ENCODE measurements at regions not wholly inside any gene's neighbourhood (a gene's known extent, or its start where the extent isn't known, plus 50 kb on each side); places are given as distances from the start of the nearest gene placed in this dataset.
"Not testable (repeated sequence)": the region's sequence is repeated elsewhere in the genome, so short reads cannot be mapped to it uniquely, and the experiment has no call there.

DNA sequence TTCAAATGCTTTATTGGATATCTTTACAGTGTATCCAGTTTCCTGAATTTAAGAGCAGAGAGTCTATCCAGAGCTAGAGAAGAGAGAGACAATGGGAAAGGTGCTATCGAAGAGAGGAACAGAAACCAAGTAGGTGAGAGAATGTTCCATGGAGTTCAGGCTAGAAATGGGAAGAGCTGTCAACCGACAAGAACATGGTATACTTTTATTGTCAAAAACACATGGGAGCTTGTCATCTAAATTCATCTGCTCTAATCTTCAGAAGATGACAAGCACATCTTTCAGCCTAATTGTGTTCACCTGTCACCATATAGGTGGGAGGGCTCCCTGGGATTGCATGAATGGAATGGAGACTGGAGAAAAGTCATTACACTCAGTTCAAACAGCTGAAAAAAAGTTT lies 690.4 kb upstream of the LRATD1 start:
- no peak for DNase-seq

DNA sequence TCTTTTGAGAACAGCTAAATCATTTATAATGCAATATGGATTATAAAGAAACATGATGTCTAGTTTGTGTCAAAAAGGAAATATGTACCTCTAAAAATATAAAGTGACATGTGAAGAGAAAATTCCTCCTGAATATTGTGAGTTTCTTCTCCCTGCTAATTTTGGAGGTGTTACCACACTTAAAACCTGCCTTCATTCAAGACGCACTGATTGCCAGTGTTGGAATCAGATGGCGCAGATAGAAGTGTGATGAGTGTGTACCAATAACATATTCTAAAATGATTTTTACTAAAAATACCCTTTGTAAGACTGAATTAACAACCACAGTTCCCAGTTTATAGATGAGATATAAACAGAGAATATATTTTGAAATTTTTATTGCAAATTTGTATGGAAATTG lies 681.8 kb upstream of the LRATD1 start:
- no peak for DNase-seq

DNA sequence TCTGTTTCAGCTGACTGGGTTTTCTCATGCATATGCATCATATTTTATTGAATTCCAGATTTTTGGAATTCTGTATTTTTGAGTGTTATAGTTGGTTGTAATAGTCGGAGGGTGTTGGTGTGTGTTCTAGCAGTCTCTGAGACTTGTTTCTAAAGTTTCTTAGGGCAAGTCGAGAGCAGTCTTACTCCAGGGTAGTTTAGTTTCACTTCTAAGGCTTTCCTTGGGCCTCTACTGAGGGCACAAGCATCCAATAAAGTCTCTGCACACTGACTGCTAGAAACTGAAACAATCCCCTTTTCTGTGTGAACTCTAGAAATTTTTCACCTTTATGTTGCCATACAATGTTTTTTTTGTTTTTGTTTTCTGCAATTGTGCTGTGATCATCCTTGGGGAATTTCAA lies 663.7 kb upstream of the LRATD1 start:
- no peak for DNase-seq

DNA sequence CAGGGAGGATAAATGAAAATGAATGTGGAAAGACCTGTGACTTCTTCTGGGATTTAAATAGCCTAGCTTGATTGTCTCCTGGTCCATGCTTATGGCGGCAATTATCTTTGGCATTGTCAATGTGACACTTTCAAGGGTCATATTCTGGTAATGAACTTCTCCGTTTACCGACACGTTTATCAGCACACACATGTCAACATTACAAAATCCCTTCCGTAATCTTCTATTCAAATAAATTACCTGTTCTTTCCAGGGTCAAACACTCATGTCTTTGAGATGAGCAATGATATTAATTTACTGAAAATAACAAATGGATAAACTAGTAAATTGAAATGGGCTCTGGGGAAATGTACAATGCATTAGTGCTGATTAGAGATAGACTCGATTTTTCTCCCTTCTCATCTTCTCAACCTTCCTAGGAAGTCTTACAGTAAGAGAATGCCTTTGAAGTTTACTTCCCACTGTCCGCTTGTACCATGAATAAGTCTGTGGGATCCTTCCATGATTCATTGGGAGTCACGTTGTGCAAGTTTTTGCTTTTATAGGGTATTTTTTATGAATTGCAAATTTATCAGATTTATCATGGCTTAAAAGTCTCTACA lies 646.3 kb upstream of the LRATD1 start:
- DNase-seq: no peak

DNA sequence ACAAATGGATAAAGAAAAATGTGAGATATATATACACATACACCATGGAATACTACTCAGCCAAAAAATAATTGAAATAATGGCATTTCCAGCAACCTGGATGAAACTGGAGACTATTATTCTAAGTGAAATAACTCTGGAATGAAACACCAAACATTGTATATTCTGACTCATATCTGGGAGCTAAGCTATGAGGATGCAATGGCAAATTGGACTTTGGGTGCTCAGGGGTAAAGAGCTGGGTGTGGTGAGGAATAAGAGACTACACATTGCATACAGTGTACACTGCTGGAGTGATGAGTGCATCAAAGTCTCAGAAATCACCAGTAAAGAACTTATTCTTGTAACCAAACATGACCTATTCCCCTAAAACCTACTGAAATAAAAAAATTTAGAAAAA lies 636.0 kb upstream of the LRATD1 start:
- DNase-seq: no peak

DNA sequence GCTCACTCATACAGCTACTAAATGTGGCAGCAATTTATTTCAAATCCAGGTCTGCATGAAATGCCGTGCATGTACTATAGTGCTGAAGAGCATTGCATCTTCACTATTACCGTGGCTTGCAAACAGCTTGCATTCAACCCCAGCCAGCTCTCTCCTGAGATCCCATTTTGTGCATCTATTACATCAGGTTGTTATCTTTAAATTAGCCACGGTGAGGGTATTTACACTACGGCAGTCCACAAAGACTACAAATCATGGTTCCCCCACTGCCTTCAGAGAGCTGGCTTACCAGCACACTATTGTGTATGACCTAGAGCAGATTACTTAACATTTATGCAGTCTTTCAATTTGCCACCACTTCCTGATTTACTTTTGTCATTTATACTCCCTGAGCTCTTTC lies 621.3 kb upstream of the LRATD1 start:
- no peak for DNase-seq

DNA sequence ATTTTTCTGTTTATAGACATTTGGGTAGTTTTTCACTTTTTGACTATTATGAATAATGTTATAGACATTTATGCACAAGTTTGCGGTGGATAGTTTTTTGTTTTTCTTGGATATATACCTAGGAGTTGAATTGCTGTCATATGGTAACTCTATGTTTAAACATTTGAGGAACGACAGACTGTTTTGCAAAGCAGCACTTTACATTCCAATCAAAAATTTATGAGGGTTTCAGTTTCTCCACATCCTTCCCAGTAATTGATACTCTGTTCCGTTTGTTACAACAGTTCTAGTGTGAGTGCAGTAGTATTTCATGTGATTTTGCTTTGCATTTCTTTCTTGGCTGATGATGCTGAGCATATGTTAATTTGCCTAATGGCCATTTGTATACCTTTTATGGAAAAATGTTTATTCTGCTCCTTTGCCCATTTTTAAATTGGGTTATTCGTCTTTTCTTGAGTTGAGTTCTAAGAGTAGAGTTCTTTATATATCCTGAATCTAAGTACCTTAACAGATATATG lies 617.3 kb upstream of the LRATD1 start:
- DNase-seq: no peak

DNA sequence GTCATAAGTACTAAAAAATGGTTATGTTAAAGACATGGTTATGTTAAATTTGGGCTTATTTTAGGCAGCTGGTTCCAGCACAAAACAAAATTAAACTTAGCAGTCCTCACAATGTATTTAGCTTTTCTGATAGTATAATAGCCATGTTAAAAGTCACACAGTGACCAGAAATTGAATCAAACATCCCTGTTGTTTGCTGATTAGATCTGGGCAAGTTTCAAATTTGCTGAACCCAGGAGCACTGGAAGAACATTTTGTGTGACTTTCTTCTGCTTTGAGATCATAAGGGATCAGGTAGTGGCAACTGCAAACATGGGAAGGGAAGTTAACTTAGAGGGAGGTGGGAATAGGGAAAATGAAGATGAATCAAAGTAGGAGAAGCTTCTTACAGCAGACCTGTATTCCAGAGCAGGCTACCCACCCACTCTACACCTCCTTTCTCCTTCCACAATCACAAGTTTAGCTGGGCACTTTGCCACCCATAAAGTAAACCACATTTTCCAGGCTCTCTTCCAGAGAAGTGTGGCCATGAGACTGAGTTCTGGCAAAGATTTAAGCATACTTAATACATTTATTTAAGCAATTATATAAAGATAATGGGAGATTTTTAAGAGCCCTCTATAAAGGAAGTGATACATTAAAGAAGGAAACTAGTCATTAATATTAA lies 616.1 kb upstream of the LRATD1 start:
- DNase-seq: no peak

DNA sequence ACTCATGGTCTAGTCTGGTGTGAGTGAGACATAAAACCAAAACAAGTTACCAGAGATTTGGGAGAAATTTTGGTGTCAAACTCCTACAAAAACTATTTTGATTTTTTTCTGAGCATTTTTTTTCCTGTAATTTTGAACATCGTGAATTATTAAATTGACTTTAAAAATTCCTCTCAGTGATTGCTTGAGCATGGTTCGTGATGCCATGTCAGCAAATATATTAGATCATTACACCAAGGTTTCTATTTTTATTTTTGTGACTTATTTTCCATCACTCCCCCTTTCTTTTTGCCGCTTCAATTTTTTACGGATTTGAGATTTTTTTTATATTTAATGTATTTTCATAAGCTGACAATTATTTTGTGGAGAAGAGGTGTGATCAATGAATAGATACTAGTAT lies 613.9 kb upstream of the LRATD1 start:
- DNase-seq: no peak

DNA sequence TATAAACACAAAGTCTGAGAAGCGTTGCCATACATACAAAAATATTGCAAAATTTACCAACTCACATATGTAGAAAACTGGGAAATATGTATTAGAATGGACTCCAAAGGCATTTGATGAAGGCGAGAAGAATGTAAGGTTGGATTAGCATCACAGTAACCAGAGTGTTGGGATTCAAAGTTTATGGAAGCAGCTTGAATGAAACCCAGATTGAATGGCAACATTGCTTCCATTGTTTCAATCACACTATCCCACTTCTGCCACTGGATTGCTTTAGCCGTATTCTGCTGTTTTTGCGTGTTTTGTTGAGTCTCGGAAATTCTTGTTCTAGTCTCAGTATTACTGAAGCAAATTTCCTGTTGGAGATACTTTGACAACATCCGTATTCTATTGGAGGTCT lies 609.0 kb upstream of the LRATD1 start:
- DNase-seq: no peak

DNA sequence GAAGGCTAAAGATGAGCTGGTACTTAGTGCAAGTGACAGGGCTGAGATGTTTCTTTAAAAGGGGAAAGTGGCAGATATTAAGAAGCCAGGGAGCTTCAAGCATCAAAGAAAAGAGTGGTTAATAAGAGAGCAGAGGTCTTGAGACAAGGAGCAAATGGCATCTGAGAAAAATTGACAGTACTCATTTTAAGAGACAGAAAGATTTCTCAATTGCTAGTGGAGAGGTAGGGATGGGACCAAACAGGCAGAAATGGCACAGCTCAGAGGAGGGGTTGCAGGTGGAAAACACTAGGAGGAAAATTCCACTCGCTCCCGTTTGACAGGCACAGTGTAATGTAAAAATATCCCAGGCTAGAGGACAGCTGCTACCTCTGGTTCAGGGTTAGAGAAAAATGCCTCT lies 593.4 kb upstream of the LRATD1 start:
- no peak for DNase-seq

DNA sequence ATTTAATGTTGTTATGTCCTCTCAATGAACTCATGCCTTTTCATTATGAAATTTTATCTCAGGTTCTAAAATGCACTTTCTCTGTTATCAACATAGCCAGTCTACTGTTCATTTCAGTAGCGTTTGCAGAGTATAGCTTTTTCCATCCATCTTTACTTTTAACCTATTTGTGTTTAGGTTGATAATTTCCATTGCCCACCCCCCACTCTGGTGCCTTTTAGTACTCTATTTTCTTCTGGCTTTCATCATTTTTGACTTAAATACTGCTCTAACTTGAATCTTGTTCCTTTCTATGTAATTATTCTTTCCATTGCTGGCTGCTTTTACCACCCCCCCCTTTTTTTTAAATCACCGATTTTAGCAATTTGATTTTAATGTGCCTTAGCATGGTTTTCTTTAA lies 585.0 kb upstream of the LRATD1 start:
- DNase-seq: no peak

DNA sequence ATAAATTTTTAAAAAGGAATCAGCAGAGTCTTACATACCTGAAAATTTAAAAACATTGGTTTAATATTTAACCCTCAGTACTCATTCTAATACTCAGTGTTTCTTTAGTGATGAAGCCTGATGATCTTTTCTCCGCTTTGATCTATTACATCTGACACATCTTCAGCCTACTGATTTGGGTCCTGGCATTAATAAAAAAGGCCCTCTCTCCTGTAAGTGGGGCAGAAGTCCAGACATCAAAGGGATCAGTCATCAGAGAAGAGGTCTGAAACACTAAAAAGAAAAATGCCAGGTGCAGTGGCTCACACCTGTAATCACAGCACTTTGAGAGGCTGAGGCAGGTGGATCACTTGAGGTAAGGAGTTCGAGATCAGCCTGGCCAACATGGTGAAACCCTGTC lies 581.1 kb upstream of the LRATD1 start:
- DNase-seq: no peak

DNA sequence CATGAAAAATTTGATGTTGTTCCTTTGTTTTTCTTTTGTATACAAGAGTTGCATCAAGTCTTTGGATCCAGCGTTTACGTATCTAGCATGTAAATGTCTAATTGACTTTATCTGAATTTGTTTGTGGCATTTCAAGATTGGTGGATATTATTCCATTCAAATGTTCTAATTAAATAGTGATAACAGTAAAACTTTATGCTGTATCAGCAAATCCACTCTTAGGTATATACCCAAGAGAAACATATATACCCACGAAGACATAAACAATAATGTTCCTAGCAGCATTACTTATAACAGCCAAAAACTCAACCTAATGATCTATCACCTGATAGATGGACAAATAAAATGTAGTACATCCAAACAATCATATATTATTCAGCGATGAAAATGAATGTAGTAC lies 579.4 kb upstream of the LRATD1 start:
- DNase-seq: no peak

DNA sequence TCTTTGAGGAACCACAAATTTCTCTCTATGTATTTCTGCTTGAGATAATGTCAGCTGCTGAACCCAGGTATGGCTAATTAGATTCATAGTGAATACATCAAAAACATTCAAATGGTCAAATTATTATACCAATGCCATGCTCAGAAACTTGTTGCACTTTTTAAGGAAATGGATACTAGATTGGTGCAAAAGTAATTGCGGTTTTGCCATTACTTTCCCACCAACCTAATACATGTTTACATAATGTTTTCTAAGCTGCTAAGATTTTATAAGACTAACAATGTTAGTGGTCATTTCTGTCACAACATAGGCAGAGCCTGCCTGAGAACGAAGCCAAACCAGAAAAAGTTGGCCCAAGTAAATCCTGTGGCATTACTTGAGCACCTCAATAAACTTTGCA lies 568.2 kb upstream of the LRATD1 start:
- no peak for DNase-seq

DNA sequence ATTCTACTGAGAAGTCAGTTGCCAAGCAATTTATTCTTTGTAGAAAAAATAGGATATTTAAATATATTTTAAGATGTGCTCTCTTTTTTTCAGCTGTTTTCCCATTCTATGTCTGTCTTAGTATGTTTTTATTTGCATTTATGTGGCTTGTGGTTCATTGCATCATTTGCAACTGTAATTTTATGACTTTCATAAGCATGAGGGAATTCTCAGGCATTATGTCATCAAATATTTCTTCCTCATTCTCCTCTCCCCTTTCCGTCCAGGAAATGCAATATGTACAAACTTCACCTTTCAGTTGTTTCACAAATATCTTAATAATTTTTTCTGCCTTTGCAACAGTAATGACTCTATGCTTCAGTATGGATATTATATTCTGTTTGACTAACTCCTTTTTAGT lies 560.2 kb upstream of the LRATD1 start:
- no peak for DNase-seq

DNA sequence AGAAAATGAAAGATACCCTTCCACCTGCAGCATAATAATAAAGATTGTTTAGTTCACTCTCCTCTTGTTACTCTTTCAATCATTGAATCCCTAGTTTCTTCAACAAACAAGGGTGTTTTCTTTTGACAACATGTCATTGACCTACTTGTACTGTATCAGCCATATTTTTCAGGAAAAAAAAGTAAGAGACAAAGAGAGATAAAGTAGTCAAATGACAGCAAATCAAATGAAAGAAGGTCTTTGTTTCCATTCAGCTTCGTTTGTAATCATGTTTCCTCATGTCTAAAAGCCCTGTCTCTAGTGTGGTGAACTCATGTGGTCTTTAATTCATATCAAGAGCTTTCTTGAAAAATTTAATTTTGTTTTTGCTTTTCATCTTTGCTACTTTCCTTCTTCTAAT lies 557.8 kb upstream of the LRATD1 start:
- DNase-seq: no peak

DNA sequence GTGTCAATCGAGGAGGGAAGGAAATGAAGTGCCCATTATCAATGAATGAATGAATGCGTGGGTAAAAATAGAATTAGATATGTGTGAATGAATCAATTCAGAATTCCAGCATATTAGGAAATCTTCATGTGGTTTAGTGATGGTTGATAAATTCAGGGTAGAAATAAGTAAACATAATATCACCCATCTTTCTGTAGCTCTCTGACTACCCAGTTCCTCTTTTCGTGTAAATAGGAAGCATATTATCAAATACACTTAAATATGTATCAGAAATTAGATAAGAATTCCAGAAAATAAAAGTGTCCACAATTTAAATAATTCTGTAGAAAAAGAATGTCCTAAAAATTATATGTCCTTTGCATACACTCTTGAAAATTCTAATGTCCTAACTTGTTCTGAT lies 552.9 kb upstream of the LRATD1 start:
- DNase-seq: no peak

DNA sequence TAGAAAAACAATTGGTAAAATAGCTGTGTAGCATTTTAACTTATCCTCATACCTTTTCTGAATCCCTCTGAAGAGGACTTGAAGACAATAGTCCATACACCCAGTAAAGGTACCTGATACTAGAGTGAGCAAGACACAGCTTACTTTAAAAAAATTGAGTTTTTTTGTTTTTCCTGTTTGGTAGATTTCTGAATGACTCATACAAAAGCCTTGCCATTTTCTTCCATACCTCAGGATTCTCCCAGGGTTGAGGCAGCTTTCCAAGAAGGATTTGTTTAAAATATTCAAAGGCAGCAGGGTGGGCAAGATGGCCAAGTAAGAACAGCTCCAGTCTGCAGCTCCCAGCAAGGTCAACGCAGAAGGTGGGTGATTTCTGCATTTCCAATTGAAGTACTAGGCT lies 551.0 kb upstream of the LRATD1 start:
- no peak for DNase-seq

DNA sequence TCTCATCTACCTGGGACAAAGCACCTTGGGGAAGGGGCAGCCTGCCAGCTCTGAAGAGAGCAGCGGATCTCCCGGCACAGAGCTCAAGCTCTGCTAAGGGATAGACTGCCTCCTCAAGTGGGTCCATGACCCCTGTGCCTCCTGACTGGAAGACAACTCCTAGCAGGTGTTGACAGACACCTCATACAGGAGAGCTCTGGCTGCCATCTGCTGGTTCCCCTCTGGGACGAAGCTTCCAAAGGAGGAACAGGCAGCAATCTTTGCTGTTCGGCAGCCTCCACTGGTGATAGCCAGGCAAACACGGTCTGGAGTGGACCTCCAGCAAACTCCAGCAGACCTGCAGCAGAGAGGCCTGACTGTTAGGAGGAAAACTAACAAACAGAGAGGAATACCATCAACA lies 549.9 kb upstream of the LRATD1 start:
- no peak for DNase-seq

DNA sequence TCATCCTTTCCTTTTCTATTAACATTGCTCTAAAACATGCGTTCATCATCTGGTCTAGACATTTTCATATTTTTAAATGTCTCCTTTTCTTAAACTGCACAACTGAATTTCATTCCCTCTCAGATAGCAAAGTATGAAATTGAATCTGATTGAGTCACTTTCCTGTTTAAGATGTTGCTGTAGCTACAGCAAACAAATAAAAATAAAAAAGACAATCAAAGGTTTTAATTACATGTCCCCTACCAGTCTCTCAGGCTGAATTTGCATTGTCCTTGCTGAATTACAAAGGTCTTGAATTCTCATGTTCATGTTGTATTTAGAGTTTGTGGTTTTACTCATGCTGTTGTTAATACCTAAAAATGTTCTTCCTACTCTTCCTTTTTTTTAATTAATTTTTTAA lies 537.9 kb upstream of the LRATD1 start:
- no peak for DNase-seq

DNA sequence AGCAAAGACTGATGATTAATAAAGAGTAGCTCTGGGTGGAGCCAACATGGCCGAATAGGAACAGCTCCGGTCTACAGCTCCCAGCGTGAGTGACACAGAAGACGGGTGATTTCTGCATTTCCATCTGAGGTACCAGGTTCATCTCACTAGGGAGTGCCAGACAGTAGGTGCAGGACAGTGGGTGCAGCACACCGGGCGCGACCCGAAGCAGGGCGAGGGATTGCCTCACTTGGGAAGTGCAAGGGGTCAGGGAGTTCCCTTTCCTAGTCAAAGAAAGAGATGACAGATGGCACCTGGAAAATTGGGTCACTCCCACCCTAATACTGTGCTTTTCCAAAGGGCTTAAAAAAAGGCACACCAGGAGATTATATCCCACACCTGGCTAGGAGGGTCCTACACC lies 533.4 kb upstream of the LRATD1 start:
- DNase-seq: not testable (repeated sequence)

DNA sequence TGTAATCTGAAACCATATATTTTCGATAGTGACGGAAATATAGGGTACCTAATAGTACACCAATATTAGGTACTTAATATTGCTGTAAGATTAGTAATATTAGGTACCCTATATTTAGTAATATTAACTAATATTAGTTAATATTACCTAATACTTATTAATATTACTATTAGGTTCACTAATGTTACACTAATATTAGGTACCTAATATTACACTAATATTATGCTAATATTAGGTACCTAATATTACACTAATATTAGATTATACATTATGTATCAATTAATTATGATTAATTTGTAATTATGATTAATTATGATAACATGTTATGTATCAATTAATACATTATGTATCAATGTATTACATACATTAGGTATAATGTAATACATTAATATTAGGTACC lies 518.2 kb upstream of the LRATD1 start:
- no peak for DNase-seq

DNA sequence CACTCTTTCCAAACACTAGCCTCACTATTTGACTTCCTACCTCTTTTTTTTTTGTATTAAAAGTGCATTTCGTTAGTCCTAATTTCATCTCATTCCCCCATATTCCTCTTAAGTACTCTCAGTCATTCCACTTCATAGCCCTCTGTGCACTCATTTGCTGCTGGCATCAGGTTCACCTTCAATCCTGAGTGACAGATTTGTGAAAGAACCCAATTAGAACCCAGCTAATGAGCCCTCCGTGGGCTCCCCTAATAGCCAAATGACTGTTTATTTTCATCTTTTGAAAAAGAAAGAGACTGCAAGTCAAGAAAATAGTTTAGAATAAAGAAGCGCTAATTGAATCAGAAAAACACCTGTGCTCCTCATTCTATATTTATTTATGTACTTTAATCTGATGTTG lies 512.1 kb upstream of the LRATD1 start:
- DNase-seq: no peak

DNA sequence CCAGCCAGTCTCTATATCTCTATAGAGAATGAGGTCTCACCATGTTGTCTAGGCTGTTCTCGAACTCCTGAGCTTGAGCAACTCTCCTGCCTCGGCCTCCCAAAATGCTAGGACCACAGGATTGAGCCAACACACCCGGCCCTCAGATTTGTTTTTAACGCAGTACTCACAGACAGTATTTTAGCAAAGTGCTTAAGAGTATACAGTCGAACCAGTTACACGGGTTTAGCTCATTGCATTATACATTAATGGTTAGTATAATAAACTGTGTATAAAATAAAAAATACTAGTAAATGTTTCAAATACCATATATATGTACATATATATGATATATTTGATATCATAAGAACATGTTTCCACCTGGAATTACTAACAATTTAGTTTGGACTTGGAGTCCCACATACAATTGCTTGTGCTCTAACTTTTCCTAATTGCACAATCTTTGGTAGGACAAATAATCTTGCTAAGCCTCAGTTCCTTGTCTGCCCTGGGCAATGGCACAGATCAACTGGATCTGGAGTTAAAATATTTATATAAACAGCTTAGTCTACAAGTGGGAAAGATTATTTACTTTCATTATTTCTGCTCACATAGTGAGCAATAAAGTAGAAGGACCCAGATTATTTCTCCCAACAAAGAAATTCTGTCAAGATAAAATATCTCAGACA lies 508.9 kb upstream of the LRATD1 start:
- DNase-seq: no peak

Data from stimulated activated CD4-positive, alpha-beta T cell treated with anti-CD3 and anti-CD28 coated beads, Interleukin-2, amount 100 ng/mL, for 48 hours (primary cell).